Transverse colon (tissue), 3 donors: ENCODE measurements at regions not wholly inside any gene's neighbourhood (a gene's known extent, or its start where the extent isn't known, plus 50 kb on each side); places are given as distances from the start of the nearest gene placed in this dataset.

ENCODE experiments used
- CTCF ChIP-seq, 5 experiments: fragments of 200-600 bp in 3 of 5; fragments of 450-650 bp in 2 of 5; sonication (generic) in 3 of 5; IDR thresholded peaks; 1 replicate in 2 of 5; 2 replicates in 3 of 5; pipeline ENCODE4 v1.5.1; 2016 to 2017; ENCODE audit warnings: antibody characterized with exemption in 5 of 5, inconsistent platforms in 3 of 5, mild to moderate bottlenecking in 2 of 5, moderate library complexity in 1 of 5
- EP300 ChIP-seq: sonication (generic); formaldehyde crosslinking; IDR thresholded peaks from one replicate; pipeline ENCODE4 v1.6.1; 2017; ENCODE audit warnings: antibody characterized with exemption, low read depth
- POLR2A ChIP-seq: fragments of 450-650 bp; IDR thresholded peaks from one replicate; pipeline ENCODE4 v1.6.1; 2016; ENCODE audit warnings: antibody characterized with exemption, mild to moderate bottlenecking, moderate library complexity

- no peak for TF ChIP-seq CTCF (IDR thresholded peaks at IDR 0.05)
- no peak for TF ChIP-seq POLR2A
- no peak for TF ChIP-seq EP300
Measured at GRCh38 chr2:21452263-21452662, 328.5 kb downstream of the TDRD15 start.
